ENCODE measurements at regions not wholly inside any gene's neighbourhood (a gene's known extent, or its start where the extent isn't known, plus 50 kb on each side); places are given as distances from the start of the nearest gene placed in this dataset.
A peak's percentile ranks its signal among the peaks of the same experiment; 100 is the strongest.

GRCh38 chr9:117821954-117822353, 117.8 kb downstream of the TLR4 start:
- CTCF ChIA-PET, result interaction anchor here (0.9 kb wide), 1 partner anchor 25 kb away, joined by 3 read pairs; no protein-coding TSS in a partner anchor
- H3K36me3 Mint-ChIP-seq, result peaks cover 0 to 5% (median 0%) of the 10 kb centered on the region in 5 donors

GRCh38 chr9:117823576-117823975, 119.4 kb downstream of the TLR4 start:
- ChIA-PET CTCF (no interaction called here), POLR2A (no interaction called here)
- intact Hi-C loops (cut with micrococcal nuclease), result no loop called here
- Mint-ChIP-seq H3K9me3 (peaks cover 0 to 9% (median 3%) of the 10 kb centered on the region in 11 donors), H3K27ac (no peak overlapping the region), H3K36me3 (peaks cover 0 to 5% (median 0%) of the 10 kb centered on the region in 5 donors), H3K4me3 (peak overlapping the region in 1 of 10 donors; percentile 1), H3K27me3 (peaks cover 18 to 62% (median 56%) of the 10 kb centered on the region in 5 donors), H3K4me1 (peaks cover 16 to 43% (median 29%) of the 10 kb centered on the region in 7 donors)
- ATAC-seq (no peak), DNase-seq (no peak)
- Histone ChIP-seq H3K9me3 (ENCODE audit: control insufficient read depth in 2 of 3, low read length in 3 of 3) (no peaks in the 10 kb centered on the region), H3K4me1 (ENCODE audit: control insufficient read depth in 2 of 2, insufficient read depth in 2 of 2, low read length in 2 of 2) (peaks cover 21 to 26% of the 10 kb centered on the region in 2 donors), H3K27ac (ENCODE audit: low read depth, low read length) (no peak overlapping the region), H3K36me3 (ENCODE audit: control insufficient read depth in 2 of 3, insufficient read depth in 3 of 3, low read length in 3 of 3) (no peaks in the 10 kb centered on the region), H3K4me3 (ENCODE audit: low read length) (no peak overlapping the region), H3K27me3 (ENCODE audit: control insufficient read depth in 2 of 2, insufficient read depth in 2 of 2, low read length in 2 of 2) (no peaks in the 10 kb centered on the region)

More at GRCh38 chr9:117821954-117822353, 117.8 kb downstream of the TLR4 start:
- Mint-ChIP-seq H3K27ac (no peak overlapping the region), H3K4me3 (no peak overlapping the region), H3K4me1 (peaks cover 16 to 36% (median 26%) of the 10 kb centered on the region in 7 donors), H3K27me3 (peaks cover 12 to 62% (median 52%) of the 10 kb centered on the region in 5 donors), H3K9me3 (peaks cover 0 to 10% (median 3%) of the 10 kb centered on the region in 11 donors)
- no peak for ATAC-seq
- H3K9me3 ChIP-seq (ENCODE audit: control insufficient read depth in 2 of 3, low read length in 3 of 3), result no peaks in the 10 kb centered on the region
- peaks cover 19 to 23% of the 10 kb centered on the region in 2 donors for H3K4me1 ChIP-seq (ENCODE audit: control insufficient read depth in 2 of 2, insufficient read depth in 2 of 2, low read length in 2 of 2)
- H3K27me3 ChIP-seq (ENCODE audit: control insufficient read depth in 2 of 2, insufficient read depth in 2 of 2, low read length in 2 of 2), result no peaks in the 10 kb centered on the region
- POLR2A ChIA-PET, result no interaction called here
- H3K36me3 ChIP-seq (ENCODE audit: control insufficient read depth in 2 of 3, insufficient read depth in 3 of 3, low read length in 3 of 3), result no peaks in the 10 kb centered on the region
- no peak overlapping the region for H3K27ac ChIP-seq (ENCODE audit: low read depth, low read length)
- DNase-seq, result no peak
- intact Hi-C loops (cut with micrococcal nuclease), result no loop called here
- no peak overlapping the region for H3K4me3 ChIP-seq (ENCODE audit: low read length)

- H3K4me1 ChIP-seq (ENCODE audit: control insufficient read depth in 2 of 2, insufficient read depth in 2 of 2, low read length in 2 of 2), result peaks cover 21 to 26% of the 10 kb centered on the region in 2 donors
- no peaks in the 10 kb centered on the region for H3K36me3 ChIP-seq (ENCODE audit: control insufficient read depth in 2 of 3, insufficient read depth in 3 of 3, low read length in 3 of 3)
- H3K27me3 ChIP-seq (ENCODE audit: control insufficient read depth in 2 of 2, insufficient read depth in 2 of 2, low read length in 2 of 2), result no peaks in the 10 kb centered on the region
- no peaks in the 10 kb centered on the region for H3K9me3 ChIP-seq (ENCODE audit: control insufficient read depth in 2 of 3, low read length in 3 of 3)
- H3K4me1 Mint-ChIP-seq, result peaks cover 16 to 43% (median 32%) of the 10 kb centered on the region in 7 donors
- CTCF ChIA-PET, result no interaction called here
- intact Hi-C loops (cut with micrococcal nuclease), result loop anchor here (1.0 to 2.0 kb wide), 2 partner anchors 42 to 43 kb away; no protein-coding TSS in a partner anchor
- no peak overlapping the region for H3K4me3 ChIP-seq (ENCODE audit: low read length)
- peaks cover 0 to 9% (median 0%) of the 10 kb centered on the region in 11 donors for H3K9me3 Mint-ChIP-seq
- no peak overlapping the region for H3K27ac ChIP-seq (ENCODE audit: low read depth, low read length)
- peaks cover 18 to 63% (median 46%) of the 10 kb centered on the region in 5 donors for H3K27me3 Mint-ChIP-seq
- POLR2A ChIA-PET, result interaction anchor here (0.7 kb wide), 1 partner anchor 1132 kb away, joined by 3 read pairs; no protein-coding TSS in a partner anchor
- H3K27ac Mint-ChIP-seq, result peak overlapping the region in 4 of 9 donors; percentile 8 to 74 (median 30)
- DNase-seq (peak in 8 of 9 donors; percentile 39 to 76 (median 60)), ATAC-seq (peak; percentile 94)
- peak overlapping the region; percentile 22 to 72 (median 48) for H3K4me3 Mint-ChIP-seq
- peaks cover 0 to 5% (median 0%) of the 10 kb centered on the region in 5 donors for H3K36me3 Mint-ChIP-seq
These were observed 121.6 kb downstream of the TLR4 start for GRCh38 chr9:117825609-117826347.

- Mint-ChIP-seq H3K9me3 (peaks cover 0 to 9% (median 0%) of the 10 kb centered on the region in 11 donors), H3K4me3 (peak overlapping the region in 3 of 10 donors; percentile 20 to 72 (median 65)), H3K27me3 (peaks cover 10 to 64% (median 46%) of the 10 kb centered on the region in 5 donors), H3K27ac (no peak overlapping the region), H3K4me1 (peaks cover 16 to 48% (median 32%) of the 10 kb centered on the region in 7 donors), H3K36me3 (peaks cover 0 to 5% (median 0%) of the 10 kb centered on the region in 5 donors)
- Histone ChIP-seq H3K27me3 (ENCODE audit: control insufficient read depth in 2 of 2, insufficient read depth in 2 of 2, low read length in 2 of 2) (no peaks in the 10 kb centered on the region), H3K4me3 (ENCODE audit: low read length) (no peak overlapping the region), H3K9me3 (ENCODE audit: control insufficient read depth in 2 of 3, low read length in 3 of 3) (no peaks in the 10 kb centered on the region), H3K4me1 (ENCODE audit: control insufficient read depth in 2 of 2, insufficient read depth in 2 of 2, low read length in 2 of 2) (peaks cover 21 to 26% of the 10 kb centered on the region in 2 donors), H3K36me3 (ENCODE audit: control insufficient read depth in 2 of 3, insufficient read depth in 3 of 3, low read length in 3 of 3) (no peaks in the 10 kb centered on the region), H3K27ac (ENCODE audit: low read depth, low read length) (no peak overlapping the region)
- POLR2A ChIA-PET, result no interaction called here
- DNase-seq, result no peak
- CTCF ChIA-PET, result no interaction called here
- ATAC-seq, result no peak
- intact Hi-C loops (cut with micrococcal nuclease), result loop anchor here (1.0 to 2.0 kb wide), 2 partner anchors 44 kb away; no protein-coding TSS in a partner anchor
These were observed 122.6 kb downstream of the TLR4 start for GRCh38 chr9:117826837-117827236.

- DNase-seq, result no peak
- Mint-ChIP-seq H3K27ac (no peak overlapping the region), H3K4me1 (peaks cover 16 to 46% (median 32%) of the 10 kb centered on the region in 7 donors), H3K4me3 (peak overlapping the region in 1 of 10 donors; percentile 51), H3K27me3 (peaks cover 10 to 61% (median 46%) of the 10 kb centered on the region in 5 donors), H3K9me3 (peaks cover 0 to 9% (median 0%) of the 10 kb centered on the region in 11 donors), H3K36me3 (peaks cover 0 to 5% (median 0%) of the 10 kb centered on the region in 5 donors)
- no peak overlapping the region for H3K27ac ChIP-seq (ENCODE audit: low read depth, low read length)
- no peak overlapping the region for H3K4me3 ChIP-seq (ENCODE audit: low read length)
- intact Hi-C loops (cut with micrococcal nuclease), result loop anchor here in 1 of 2 donors (2.0 kb wide), 1 partner anchor 45 kb away; no protein-coding TSS in a partner anchor
- no peak for ATAC-seq
- POLR2A ChIA-PET, result no interaction called here
- peaks cover 21 to 26% of the 10 kb centered on the region in 2 donors for H3K4me1 ChIP-seq (ENCODE audit: control insufficient read depth in 2 of 2, insufficient read depth in 2 of 2, low read length in 2 of 2)
- H3K9me3 ChIP-seq (ENCODE audit: control insufficient read depth in 2 of 3, low read length in 3 of 3), result no peaks in the 10 kb centered on the region
- no peaks in the 10 kb centered on the region for H3K27me3 ChIP-seq (ENCODE audit: control insufficient read depth in 2 of 2, insufficient read depth in 2 of 2, low read length in 2 of 2)
- no peaks in the 10 kb centered on the region for H3K36me3 ChIP-seq (ENCODE audit: control insufficient read depth in 2 of 3, insufficient read depth in 3 of 3, low read length in 3 of 3)
- CTCF ChIA-PET, result no interaction called here
These were observed 123.3 kb downstream of the TLR4 start for GRCh38 chr9:117827456-117827855.

GRCh38 chr9:117828466-117828865, 124.3 kb downstream of the TLR4 start:
- H3K27ac ChIP-seq (ENCODE audit: low read depth, low read length), result no peak overlapping the region
- H3K4me1 ChIP-seq (ENCODE audit: control insufficient read depth in 2 of 2, insufficient read depth in 2 of 2, low read length in 2 of 2), result peaks cover 21 to 26% of the 10 kb centered on the region in 2 donors
- no peaks in the 10 kb centered on the region for H3K27me3 ChIP-seq (ENCODE audit: control insufficient read depth in 2 of 2, insufficient read depth in 2 of 2, low read length in 2 of 2)
- peaks cover 10 to 40% (median 32%) of the 10 kb centered on the region in 7 donors for H3K4me1 Mint-ChIP-seq
- H3K27ac Mint-ChIP-seq, result no peak overlapping the region
- peaks cover 0 to 9% (median 0%) of the 10 kb centered on the region in 11 donors for H3K9me3 Mint-ChIP-seq
- peaks cover 0 to 5% (median 0%) of the 10 kb centered on the region in 5 donors for H3K36me3 Mint-ChIP-seq
- H3K36me3 ChIP-seq (ENCODE audit: control insufficient read depth in 2 of 3, insufficient read depth in 3 of 3, low read length in 3 of 3), result no peaks in the 10 kb centered on the region
- H3K4me3 Mint-ChIP-seq, result no peak overlapping the region
- intact Hi-C loops (cut with micrococcal nuclease), result no loop called here
- CTCF ChIA-PET, result no interaction called here
- POLR2A ChIA-PET, result no interaction called here
- DNase-seq, result no peak
- no peak for ATAC-seq
- no peaks in the 10 kb centered on the region for H3K9me3 ChIP-seq (ENCODE audit: control insufficient read depth in 2 of 3, low read length in 3 of 3)
- H3K27me3 Mint-ChIP-seq, result peaks cover 14 to 58% (median 44%) of the 10 kb centered on the region in 5 donors
- H3K4me3 ChIP-seq (ENCODE audit: low read length), result no peak overlapping the region

All from naive thymus-derived CD4-positive, alpha-beta T cell (primary cell).